AG04449 (cell line): ENCODE measurements at regions not wholly inside any gene's neighbourhood (a gene's known extent, or its start where the extent isn't known, plus 50 kb on each side); places are given as distances from the start of the nearest gene placed in this dataset.

Experiments
- CTCF ChIA-PET: fragments of 350-600 bp; formaldehyde crosslinking; extraction: SDS; loops from one replicate; lab custom pipeline; 2021; ENCODE audit warnings: antibody characterized with exemption; lab: Yijun Ruan, JAX
- POLR2A ChIA-PET: fragments of 400-600, 350-600 bp; formaldehyde crosslinking; extraction: SDS; loops from one replicate; lab custom pipeline; 2020; ENCODE audit warnings: antibody characterized with exemption, inconsistent platforms; lab: Yijun Ruan, JAX
- DNase-seq: peaks from one replicate; pipeline ENCODE4 v3.0.0-alpha.2; 2010; ENCODE audit warnings: low read depth, low spot score
- H3K4me3 ChIP-seq: 2 replicates; pipeline ENCODE4 v1.5.1; 2011; ENCODE audit warnings: low read depth, mild to moderate bottlenecking, control low read depth, low read length
- CTCF ChIP-seq: IDR thresholded peaks from one replicate; pipeline ENCODE4 v1.5.1; 2011; ENCODE audit warnings: mild to moderate bottlenecking, moderate library complexity, low read length, control low read depth, inconsistent platforms; ENCODE audit not compliant: insufficient read depth; ENCODE audit errors: missing control alignments

- no peak for TF ChIP-seq CTCF
- ChIA-PET POLR2A (no interaction called here), CTCF (no interaction called here)
- no peak overlapping the region for H3K4me3 ChIP-seq
- DNase-seq: no peak
Measured at GRCh38 chr3:152671446-152672319, 163.2 kb upstream of the P2RY1 start.

GRCh38 chr3:152672320-152672649 lies 162.6 kb upstream of the P2RY1 start:
- H3K4me3 ChIP-seq: no peak overlapping the region
- no peak for DNase-seq
- CTCF ChIA-PET: no interaction called here
- POLR2A ChIA-PET: no interaction called here
- no peak for TF ChIP-seq CTCF

- ChIA-PET CTCF (no interaction called here), POLR2A (no interaction called here)
- no peak overlapping the region for H3K4me3 ChIP-seq
- no peak for DNase-seq
- TF ChIP-seq CTCF: no peak
Measured at GRCh38 chr3:152676810-152677379, 158.0 kb upstream of the P2RY1 start.

GRCh38 chr3:152677491-152677890 lies 157.4 kb upstream of the P2RY1 start:
- ChIA-PET POLR2A (no interaction called here), CTCF (no interaction called here)
- TF ChIP-seq CTCF: no peak
- no peak overlapping the region for H3K4me3 ChIP-seq
- no peak for DNase-seq

- no peak for DNase-seq
- POLR2A ChIA-PET: no interaction called here
- TF ChIP-seq CTCF: no peak
- CTCF ChIA-PET: no interaction called here
- H3K4me3 ChIP-seq: no peak overlapping the region
Measured at GRCh38 chr3:152682477-152682876, 152.5 kb upstream of the P2RY1 start.

GRCh38 chr3:152683521-152683999 lies 151.4 kb upstream of the P2RY1 start:
- no peak for TF ChIP-seq CTCF
- DNase-seq: no peak
- no peak overlapping the region for H3K4me3 ChIP-seq
- CTCF ChIA-PET: no interaction called here
- POLR2A ChIA-PET: no interaction called here
